Neural progenitor cell (in vitro differentiated cells): ENCODE measurements at regions not wholly inside any gene's neighbourhood (a gene's known extent, or its start where the extent isn't known, plus 50 kb on each side); places are given as distances from the start of the nearest gene placed in this dataset.
A peak's percentile ranks its signal among the peaks of the same experiment; 100 is the strongest.

ENCODE experiments used
- DNase-seq: peaks from one replicate; pipeline ENCODE4 v3.0.0-alpha.2; 2016; ENCODE audit warnings: low spot score
- H2AFZ ChIP-seq: fragments of 200-600 bp; sonication (generic); replicated peaks from 2 replicates; pipeline ENCODE4 v1.6.1; 2016; ENCODE audit warnings: antibody characterized with exemption
- H3F3A ChIP-seq: fragments of 200-600 bp; sonication (generic); 2 replicates; pipeline ENCODE4 v1.6.1; 2016; ENCODE audit warnings: antibody characterized with exemption, low read depth
- H3K27ac ChIP-seq: fragments of 200-600 bp; sonication (generic); 2 replicates; pipeline ENCODE4 v1.5.1; 2016; ENCODE audit warnings: mild to moderate bottlenecking
- H3K27me3 ChIP-seq: fragments of 200-600 bp; sonication (generic); 2 replicates; pipeline ENCODE4 v1.6.1; 2016; ENCODE audit warnings: mild to moderate bottlenecking, moderate library complexity
- H3K36me3 ChIP-seq: fragments of 200-600 bp; sonication (generic); 2 replicates; pipeline ENCODE4 v1.5.1; 2016
- H3K4me1 ChIP-seq: fragments of 200-600 bp; sonication (generic); 2 replicates; pipeline ENCODE4 v1.6.1; 2016; ENCODE audit warnings: mixed run types
- H3K4me2 ChIP-seq: fragments of 200-600 bp; sonication (generic); 2 replicates; pipeline ENCODE4 v1.6.1; 2016
- H3K4me3 ChIP-seq: fragments of 200-600 bp; sonication (generic); 2 replicates; pipeline ENCODE4 v1.5.1; 2016
- H3K79me2 ChIP-seq: fragments of 200-600 bp; sonication (generic); 2 replicates; pipeline ENCODE4 v1.6.1; 2016; ENCODE audit warnings: low read depth
- H3K9ac ChIP-seq: fragments of 200-600 bp; sonication (generic); 2 replicates; pipeline ENCODE4 v1.6.1; 2016
- H3K9me3 ChIP-seq: fragments of 200-600 bp; sonication (generic); 2 replicates; pipeline ENCODE4 v1.5.1; 2016; ENCODE audit warnings: low read depth
- H4K20me1 ChIP-seq: fragments of 200-600 bp; sonication (generic); 2 replicates; pipeline ENCODE4 v1.6.1; 2016; ENCODE audit warnings: low read depth
- H3K27ac Mint-ChIP-seq: 3 replicates; pipeline ENCODE4 v1.8.0; 2021; ENCODE audit warnings: mixed read lengths
- H3K27me3 Mint-ChIP-seq: 2 replicates; pipeline ENCODE4 v1.8.0; 2022; ENCODE audit warnings: low read depth, mild to moderate bottlenecking, inconsistent platforms, moderate library complexity, mixed read lengths; ENCODE audit not compliant: insufficient read depth
- H3K36me3 Mint-ChIP-seq: 3 replicates; pipeline ENCODE4 v1.8.0; 2021; ENCODE audit warnings: mixed read lengths
- H3K4me1 Mint-ChIP-seq: 3 replicates; pipeline ENCODE4 v1.8.0; 2021; ENCODE audit warnings: mixed read lengths
- H3K4me3 Mint-ChIP-seq: 3 replicates; pipeline ENCODE4 v1.8.0; 2021; ENCODE audit warnings: mild to moderate bottlenecking, moderate library complexity, mixed read lengths
- H3K9me3 Mint-ChIP-seq: 3 replicates; pipeline ENCODE4 v1.8.0; 2020; ENCODE audit warnings: mixed read lengths
- CTCF ChIP-seq: fragments of 200-600 bp; sonication (generic); IDR thresholded peaks from 2 replicates; pipeline ENCODE4 v1.5.1; 2017; ENCODE audit warnings: antibody characterized with exemption, mild to moderate bottlenecking
- EZH2 ChIP-seq: fragments of 200-600 bp; sonication (generic); IDR thresholded peaks from 2 replicates; pipeline ENCODE4 v1.6.1; 2017; ENCODE audit warnings: antibody characterized with exemption, mild to moderate bottlenecking, moderate library complexity
- EZH2phosphoT487 ChIP-seq: fragments of 200-600 bp; sonication (generic); IDR thresholded peaks from 2 replicates; pipeline ENCODE4 v1.6.1; 2017; ENCODE audit warnings: antibody characterized with exemption

DNA sequence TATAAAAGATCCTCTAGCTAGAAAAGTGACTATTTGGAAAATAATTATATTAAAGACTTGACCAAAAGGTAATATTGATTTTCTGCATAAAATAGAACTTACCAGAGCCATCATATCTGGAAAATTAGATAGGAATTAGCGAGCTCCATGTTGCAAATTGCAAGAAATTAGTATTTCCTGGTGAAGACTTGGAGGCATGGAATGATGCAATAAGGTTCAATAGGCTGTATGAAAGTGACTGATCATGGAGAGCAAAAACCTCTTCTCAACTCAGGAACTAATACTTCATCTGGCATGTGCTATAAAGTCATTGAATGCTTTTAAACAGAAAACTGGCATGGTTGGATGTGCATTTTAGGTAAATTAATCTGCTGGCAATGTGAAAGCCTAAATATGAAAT is 66.3 kb upstream of the UFM1 start:
- H3K79me2 ChIP-seq, result no peaks in the 10 kb centered on the region
- no peaks in the 10 kb centered on the region for H3K4me1 ChIP-seq
- H3K4me2 ChIP-seq, result no peak overlapping the region
- H2AFZ ChIP-seq, result no peak overlapping the region
- Mint-ChIP-seq H3K27ac (no peak overlapping the region), H3K4me3 (no peak overlapping the region), H3K9me3 (peaks cover 3% of the 10 kb centered on the region), H3K4me1 (no peaks in the 10 kb centered on the region), H3K27me3 (no peaks in the 10 kb centered on the region), H3K36me3 (no peaks in the 10 kb centered on the region)
- TF ChIP-seq EZH2, result no peak
- no peak for TF ChIP-seq EZH2phosphoT487
- no peak for TF ChIP-seq CTCF
- H3K36me3 ChIP-seq, result no peaks in the 10 kb centered on the region
- no peaks in the 10 kb centered on the region for H4K20me1 ChIP-seq
- no peak overlapping the region for H3K27ac ChIP-seq
- no peaks in the 10 kb centered on the region for H3K27me3 ChIP-seq
- H3K4me3 ChIP-seq, result no peak overlapping the region
- no peaks in the 10 kb centered on the region for H3F3A ChIP-seq
- no peak for DNase-seq
- no peaks in the 10 kb centered on the region for H3K9me3 ChIP-seq
- H3K9ac ChIP-seq, result no peak overlapping the region

DNA sequence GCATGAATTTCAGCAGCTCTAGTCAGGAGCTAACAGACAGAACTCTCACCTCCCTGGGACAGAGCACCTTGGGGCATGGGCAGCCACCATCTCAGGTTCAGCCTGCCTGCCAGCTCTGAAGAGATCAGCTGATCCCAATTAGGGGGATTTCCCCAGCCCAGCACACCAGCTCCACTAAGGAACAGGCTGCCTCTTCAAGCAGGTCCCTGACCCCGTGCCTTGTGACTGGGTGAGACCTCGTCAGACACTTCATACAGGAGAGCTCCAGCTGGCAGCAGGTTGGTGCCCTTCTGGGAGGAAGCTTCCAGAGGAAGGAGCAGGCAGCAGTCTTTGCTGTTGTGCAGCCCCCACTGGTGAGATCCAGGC is 84.5 kb upstream of the UFM1 start:
- Histone ChIP-seq H3K27me3 (no peaks in the 10 kb centered on the region), H3K27ac (no peak overlapping the region), H3K79me2 (no peaks in the 10 kb centered on the region), H3F3A (no peaks in the 10 kb centered on the region), H3K4me2 (no peak overlapping the region), H4K20me1 (no peaks in the 10 kb centered on the region), H3K4me3 (no peak overlapping the region), H3K36me3 (no peaks in the 10 kb centered on the region), H3K4me1 (no peaks in the 10 kb centered on the region), H2AFZ (peak overlapping the region; percentile 58), H3K9me3 (no peaks in the 10 kb centered on the region), H3K9ac (no peak overlapping the region)
- DNase-seq, result no peak
- H3K27ac Mint-ChIP-seq, result no peak overlapping the region
- H3K36me3 Mint-ChIP-seq, result no peaks in the 10 kb centered on the region
- no peaks in the 10 kb centered on the region for H3K9me3 Mint-ChIP-seq
- TF ChIP-seq EZH2 (no peak), CTCF (no peak), EZH2phosphoT487 (no peak)
- H3K4me3 Mint-ChIP-seq, result no peak overlapping the region
- no peaks in the 10 kb centered on the region for H3K4me1 Mint-ChIP-seq
- peaks cover 2% of the 10 kb centered on the region for H3K27me3 Mint-ChIP-seq

DNA sequence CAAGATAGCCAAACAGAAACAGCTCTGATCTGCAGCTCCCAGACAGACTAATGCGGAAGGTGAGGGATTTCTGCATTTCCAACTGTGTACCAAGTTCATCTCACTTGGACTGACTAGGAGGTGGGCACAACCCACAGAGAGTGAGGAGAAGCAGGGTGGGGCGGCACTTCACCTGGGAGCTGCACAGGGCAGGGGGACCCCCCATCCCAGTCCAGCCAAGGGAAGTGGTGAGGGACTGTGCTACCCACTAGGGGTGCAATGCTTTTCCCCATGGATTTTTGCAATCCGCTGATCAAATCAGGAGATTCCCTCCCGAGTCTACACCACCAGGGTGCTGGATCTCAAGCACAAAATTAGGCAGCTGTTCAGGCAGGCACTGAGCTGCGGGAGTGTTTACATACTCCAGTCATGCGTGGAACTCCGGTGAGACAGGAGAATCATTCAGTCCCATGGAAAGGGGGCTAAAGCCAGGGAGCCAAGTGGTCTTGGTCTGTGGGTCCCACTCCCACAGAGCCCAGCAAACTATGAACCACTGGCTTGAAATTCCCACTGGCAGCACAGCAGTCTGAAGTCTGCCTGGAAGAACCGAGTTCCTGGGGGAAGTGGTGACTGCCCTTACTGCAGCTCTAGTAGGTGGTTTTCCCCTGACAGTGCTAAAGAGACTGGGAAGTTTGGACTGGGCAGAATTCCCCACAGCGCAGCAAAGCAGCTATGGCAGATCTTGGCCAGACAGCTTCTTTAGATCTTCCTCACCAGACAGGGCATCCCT is 85.1 kb upstream of the UFM1 start:
- TF ChIP-seq CTCF (no peak), EZH2phosphoT487 (no peak), EZH2 (no peak)
- H3K27ac Mint-ChIP-seq, result no peak overlapping the region
- peak overlapping the region; percentile 58 for H2AFZ ChIP-seq
- no peaks in the 10 kb centered on the region for H3K36me3 Mint-ChIP-seq
- H3K4me3 ChIP-seq, result no peak overlapping the region
- H3F3A ChIP-seq, result no peaks in the 10 kb centered on the region
- no peaks in the 10 kb centered on the region for H3K4me1 ChIP-seq
- H3K27ac ChIP-seq, result no peak overlapping the region
- H3K4me1 Mint-ChIP-seq, result no peaks in the 10 kb centered on the region
- no peak overlapping the region for H3K4me2 ChIP-seq
- H3K27me3 ChIP-seq, result no peaks in the 10 kb centered on the region
- H3K9me3 ChIP-seq, result no peaks in the 10 kb centered on the region
- H3K79me2 ChIP-seq, result no peaks in the 10 kb centered on the region
- no peaks in the 10 kb centered on the region for H4K20me1 ChIP-seq
- no peak overlapping the region for H3K4me3 Mint-ChIP-seq
- H3K9me3 Mint-ChIP-seq, result no peaks in the 10 kb centered on the region
- H3K36me3 ChIP-seq, result no peaks in the 10 kb centered on the region
- no peak overlapping the region for H3K9ac ChIP-seq
- no peak for DNase-seq
- H3K27me3 Mint-ChIP-seq, result peaks cover 2% of the 10 kb centered on the region
